Gastroesophageal sphincter (tissue), 4 donors: ENCODE measurements at regions not wholly inside any gene's neighbourhood (a gene's known extent, or its start where the extent isn't known, plus 50 kb on each side); places are given as distances from the start of the nearest gene placed in this dataset.
"Not testable (repeated sequence)": the region's sequence is repeated elsewhere in the genome, so short reads cannot be mapped to it uniquely, and the experiment has no call there.

Source experiments
- ATAC-seq: fragments of 150-250 bp; one replicate; pipeline ENCODE4 v1.9.1; 2016; ENCODE audit warnings: mild to moderate bottlenecking, moderate library complexity
- H3K27ac ChIP-seq, 4 donors: fragments of 200-600 bp; sonication (generic) in 3 of 4; 1 replicate in 3 of 4; 2 replicates in 1 of 4; pipeline ENCODE4 v1.5.1; 2016 to 2019
- H3K27me3 ChIP-seq: fragments of 200-600 bp; sonication (generic); one replicate; pipeline ENCODE4 v1.5.1; 2019
- H3K36me3 ChIP-seq, 2 donors: fragments of 200-600 bp; sonication (generic); one replicate each; pipeline ENCODE4 v1.5.1; 2019; ENCODE audit warnings: control low read depth in 1 of 2
- H3K4me1 ChIP-seq, 3 donors: fragments of 200-600 bp; sonication (generic); 1 replicate in 2 of 3; 2 replicates in 1 of 3; pipeline ENCODE4 v1.5.1; 2016 to 2019; ENCODE audit warnings: control low read depth in 2 of 3
- H3K4me3 ChIP-seq, 2 donors: fragments of 200-600 bp; sonication (generic); one replicate each; pipeline ENCODE4 v1.5.1; 2019; ENCODE audit warnings: mild to moderate bottlenecking in 1 of 2, moderate library complexity in 1 of 2
- H3K9me3 ChIP-seq, 3 donors: fragments of 200-600 bp; sonication (generic); one replicate each; pipeline ENCODE4 v1.5.1; 2017 to 2019; ENCODE audit warnings: control low read depth in 2 of 3
- CTCF ChIP-seq, 4 experiments: fragments of 200-600 bp in 2 of 4; fragments of 450-650 bp in 2 of 4; sonication (generic) in 1 of 4; IDR thresholded peaks; one replicate each; pipeline ENCODE4 v1.5.1; 2017 to 2019; ENCODE audit warnings: antibody characterized with exemption in 4 of 4, mild to moderate bottlenecking in 2 of 4, moderate library complexity in 2 of 4
- EP300 ChIP-seq: sonication (generic); formaldehyde crosslinking; IDR thresholded peaks from one replicate; pipeline ENCODE4 v1.6.1; 2017; ENCODE audit warnings: antibody characterized with exemption, mild to moderate bottlenecking
- POLR2A ChIP-seq, 2 donors: fragments of 450-650 bp; IDR thresholded peaks; one replicate each; pipeline ENCODE4 v1.6.1; 2017; ENCODE audit warnings: antibody characterized with exemption in 2 of 2, mild to moderate bottlenecking in 2 of 2, moderate library complexity in 1 of 2
- POLR2AphosphoS5 ChIP-seq: sonication (generic); formaldehyde crosslinking; IDR thresholded peaks from one replicate; pipeline ENCODE4 v1.6.1; 2017; ENCODE audit warnings: antibody characterized with exemption
- whole genome bisulfite sequencing, 2 donors: methylation state at CpG; one replicate each; pipeline ENCODE4 v1.1.5; 2018; ENCODE audit warnings: low coverage in 1 of 2; 5-methylcytosine and 5-hydroxymethylcytosine counted together

GRCh38 chr7:49022448-49022847 lies 98.1 kb downstream of the CDC14C start:
- TF ChIP-seq POLR2AphosphoS5 (no peak), EP300 (no peak), CTCF (IDR thresholded peaks at IDR 0.05) (no peak), POLR2A (IDR thresholded peaks at IDR 0.05) (no peak)
- no peak overlapping the region for H3K27ac ChIP-seq
- no peaks in the 10 kb centered on the region for H3K27me3 ChIP-seq
- H3K9me3 ChIP-seq: no peaks in the 10 kb centered on the region
- ATAC-seq: no peak
- no peak overlapping the region for H3K4me3 ChIP-seq
- no peaks in the 10 kb centered on the region for H3K4me1 ChIP-seq
- no peaks in the 10 kb centered on the region for H3K36me3 ChIP-seq

GRCh38 chr7:49023345-49024328 lies 99.3 kb downstream of the CDC14C start:
- 29 to 61% methylated on average over 3 to 9 of the region's 9 CpGs for WGBS, 2 donors
- H3K4me3 ChIP-seq: no peak overlapping the region
- no peaks in the 10 kb centered on the region for H3K9me3 ChIP-seq
- no peak overlapping the region for H3K27ac ChIP-seq
- no peak for TF ChIP-seq CTCF (IDR thresholded peaks at IDR 0.05)
- no peak for TF ChIP-seq EP300
- TF ChIP-seq POLR2A (IDR thresholded peaks at IDR 0.05): no peak
- no peak for TF ChIP-seq POLR2AphosphoS5
- H3K36me3 ChIP-seq: no peaks in the 10 kb centered on the region
- no peak for ATAC-seq
- no peaks in the 10 kb centered on the region for H3K27me3 ChIP-seq
- H3K4me1 ChIP-seq: no peaks in the 10 kb centered on the region

GRCh38 chr7:49030221-49030620 lies 105.9 kb downstream of the CDC14C start:
- WGBS, 2 donors: 60 to 65% methylated on average over 2 of the region's 2 CpGs
- H3K9me3 ChIP-seq: no peaks in the 10 kb centered on the region
- H3K4me3 ChIP-seq: no peak overlapping the region
- no peaks in the 10 kb centered on the region for H3K36me3 ChIP-seq
- ATAC-seq: no peak
- H3K27me3 ChIP-seq: no peaks in the 10 kb centered on the region
- H3K4me1 ChIP-seq: no peaks in the 10 kb centered on the region
- H3K27ac ChIP-seq: no peak overlapping the region
- TF ChIP-seq EP300: no peak
- no peak for TF ChIP-seq CTCF (IDR thresholded peaks at IDR 0.05)
- no peak for TF ChIP-seq POLR2AphosphoS5
- TF ChIP-seq POLR2A (IDR thresholded peaks at IDR 0.05): no peak

GRCh38 chr7:49033140-49033539 lies 108.8 kb downstream of the CDC14C start:
- not testable (repeated sequence) for H3K27me3 ChIP-seq, H3K4me1 ChIP-seq, ATAC-seq, H3K4me3 ChIP-seq, H3K27ac ChIP-seq, H3K36me3 ChIP-seq, H3K9me3 ChIP-seq
- WGBS, 2 donors: 51 to 63% methylated on average over 1 to 2 of the region's 2 CpGs

- H3K4me1 ChIP-seq: no peaks in the 10 kb centered on the region
Observed at GRCh38 chr7:49037346-49038210, 113.2 kb downstream of the CDC14C start.

More at GRCh38 chr7:49037346-49038210, 113.2 kb downstream of the CDC14C start:
- no peak overlapping the region for H3K27ac ChIP-seq
- H3K27me3 ChIP-seq: no peaks in the 10 kb centered on the region
- TF ChIP-seq POLR2A (IDR thresholded peaks at IDR 0.05): no peak
- no peak for TF ChIP-seq POLR2AphosphoS5
- no peak for TF ChIP-seq CTCF (IDR thresholded peaks at IDR 0.05)
- no peak overlapping the region for H3K4me3 ChIP-seq
- no peaks in the 10 kb centered on the region for H3K9me3 ChIP-seq
- H3K36me3 ChIP-seq: no peaks in the 10 kb centered on the region
- ATAC-seq: no peak
- WGBS, 2 donors: 0 to 7% methylated on average over 2 of the region's 2 CpGs
